ENCODE measurements at regions not wholly inside any gene's neighbourhood (a gene's known extent, or its start where the extent isn't known, plus 50 kb on each side); places are given as distances from the start of the nearest gene placed in this dataset.

DNA sequence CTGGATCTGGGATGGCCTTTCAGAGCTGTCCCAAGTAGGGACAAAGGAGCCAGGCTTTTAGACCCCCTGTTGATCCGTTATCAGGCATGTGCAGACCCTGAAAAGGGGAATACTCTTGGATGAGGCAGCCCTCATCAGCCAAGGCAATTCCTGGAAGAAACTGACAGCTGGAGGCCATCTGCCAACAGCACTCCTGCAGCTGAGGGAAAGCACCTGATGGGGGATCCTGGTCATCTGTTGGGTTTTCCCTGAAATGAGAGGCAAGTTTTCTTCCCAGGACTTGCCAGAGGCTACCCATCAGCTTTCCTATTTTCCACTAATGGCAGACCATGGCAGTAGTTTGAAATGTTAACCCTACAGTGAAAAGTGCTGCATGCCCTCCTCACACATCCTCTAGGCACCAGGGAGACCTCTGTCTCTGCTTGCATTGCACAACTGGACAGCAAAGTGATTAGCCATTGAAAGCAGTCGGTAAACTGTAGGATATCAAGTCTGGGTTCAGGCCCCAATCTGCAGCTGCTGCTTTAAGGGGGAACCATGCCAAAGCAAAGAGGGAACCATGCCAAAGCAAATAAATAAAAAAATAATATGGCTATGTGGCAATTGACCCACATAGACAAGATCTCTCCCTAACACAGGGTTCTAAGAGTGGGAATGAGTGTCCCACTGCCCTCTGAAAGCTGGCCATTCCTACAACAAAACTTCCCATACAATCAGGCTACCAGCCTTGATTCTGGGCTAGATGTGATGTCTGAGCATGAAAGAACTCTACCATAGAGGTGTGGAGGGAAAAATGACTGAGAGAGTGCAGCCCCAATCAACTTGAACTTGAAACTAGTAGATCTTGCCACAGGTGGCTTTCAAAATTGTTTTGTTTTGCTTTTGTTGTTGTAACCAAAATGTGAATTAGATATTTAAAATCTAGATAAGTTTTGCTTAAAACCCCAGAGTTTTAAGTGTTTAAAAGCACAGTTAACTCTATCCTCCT lies 232.0 kb upstream of the STT3B start:
- no peak overlapping the region for H2BK15ac ChIP-seq (ENCODE audit: low read depth, poor library complexity, severe bottlenecking)
- H2BK12ac ChIP-seq (ENCODE audit: low read length in 2 of 2), result no peak overlapping the region
- no peaks in the 10 kb centered on the region for H3K4me1 ChIP-seq (ENCODE audit: control insufficient read depth, insufficient read depth, low read depth, low read length)
- H3K9ac ChIP-seq (ENCODE audit: low read length), result no peak overlapping the region
- H2AK5ac ChIP-seq (ENCODE audit: low read length, severe bottlenecking), result no peak overlapping the region
- H3K4ac ChIP-seq (ENCODE audit: low read depth in 1 of 2, low read length in 2 of 2), result no peak overlapping the region
- peaks cover 9% of the 10 kb centered on the region for H3K9me3 ChIP-seq (ENCODE audit: control insufficient read depth, low read length)
- DNase-seq, result no peak
- H3K4me3 ChIP-seq (ENCODE audit: insufficient read depth in 1 of 2, low read depth in 1 of 2, low read length in 2 of 2), result no peak overlapping the region
- no peak overlapping the region for H2BK5ac ChIP-seq (ENCODE audit: low read depth, low read length, poor library complexity, severe bottlenecking)
- H3K36me3 ChIP-seq (ENCODE audit: control insufficient read depth in 1 of 2, insufficient read depth in 2 of 2, low read depth in 1 of 2, low read length in 2 of 2), result no peaks in the 10 kb centered on the region
- H3K4me2 ChIP-seq (ENCODE audit: low read length, poor library complexity, severe bottlenecking), result no peak overlapping the region
- no peak overlapping the region for H2AFZ ChIP-seq (ENCODE audit: low read depth, low read length)
- 79% methylated on average over 2 of the region's 2 CpGs for WGBS
- H3K79me1 ChIP-seq (replicated peaks; ENCODE audit: low read length, poor library complexity, severe bottlenecking), result no peaks in the 10 kb centered on the region
- no peak overlapping the region for H4K91ac ChIP-seq (ENCODE audit: low read length)
- H3K27me3 ChIP-seq (ENCODE audit: control insufficient read depth in 1 of 2, insufficient read depth in 1 of 2, low read length in 2 of 2), result no peaks in the 10 kb centered on the region
- no peak overlapping the region for H3K18ac ChIP-seq (ENCODE audit: low read depth in 1 of 2, low read length in 2 of 2)
- no peak overlapping the region for H3K23ac ChIP-seq (ENCODE audit: low read length in 2 of 2)
- H3K27ac ChIP-seq (ENCODE audit: low read length, poor library complexity, severe bottlenecking), result no peak overlapping the region
- no peak overlapping the region for H2BK120ac ChIP-seq (ENCODE audit: low read depth, low read length)
- no peak overlapping the region for H3K14ac ChIP-seq (ENCODE audit: low read length in 2 of 2)
- H4K8ac ChIP-seq (ENCODE audit: low read length), result no peak overlapping the region

DNA sequence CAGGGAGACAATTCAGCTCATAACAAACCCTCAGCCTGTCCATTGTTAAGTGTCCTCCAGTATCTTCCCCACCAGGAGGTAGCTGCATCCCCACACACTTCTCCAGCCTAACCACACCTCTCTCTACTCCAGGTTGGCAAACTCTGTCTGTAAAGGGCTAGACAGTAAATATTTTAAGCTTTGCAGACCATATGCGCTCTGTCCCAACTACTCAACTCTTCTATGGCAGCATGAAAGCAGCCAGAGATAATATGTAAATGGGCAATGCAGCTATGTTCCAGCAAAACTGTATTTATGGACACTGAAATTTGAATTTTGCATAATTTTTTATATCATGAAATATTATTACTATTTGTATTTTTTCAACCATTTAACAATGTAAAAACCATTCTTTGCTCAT lies 230.4 kb upstream of the STT3B start:
- no peak overlapping the region for H2BK5ac ChIP-seq (ENCODE audit: low read depth, low read length, poor library complexity, severe bottlenecking)

DNA sequence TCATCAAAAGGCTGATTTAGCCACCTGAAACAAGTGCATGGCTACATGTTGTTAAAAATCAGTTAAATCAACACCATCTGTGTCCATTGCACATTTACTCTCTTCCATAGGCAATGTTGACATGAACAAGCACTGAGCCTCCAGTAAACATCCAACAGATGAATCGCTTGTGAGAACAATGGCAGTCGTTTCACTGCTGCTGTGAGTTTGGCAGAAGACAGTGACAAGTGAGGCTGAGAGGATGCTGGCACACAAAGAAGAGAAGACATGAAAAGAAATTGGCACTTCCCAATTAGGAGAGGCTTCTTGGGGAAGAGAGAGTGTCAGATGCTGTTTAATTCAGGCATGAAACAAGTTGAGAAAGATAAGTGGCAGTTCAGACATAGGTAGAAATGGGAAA lies 227.4 kb upstream of the STT3B start:
- Histone ChIP-seq H3K4ac (ENCODE audit: low read depth in 1 of 2, low read length in 2 of 2) (no peak overlapping the region), H3K9me3 (ENCODE audit: control insufficient read depth, low read length) (no peaks in the 10 kb centered on the region), H2AFZ (ENCODE audit: low read depth, low read length) (no peak overlapping the region), H3K4me3 (ENCODE audit: insufficient read depth in 1 of 2, low read depth in 1 of 2, low read length in 2 of 2) (no peak overlapping the region), H3K4me1 (ENCODE audit: control insufficient read depth, insufficient read depth, low read depth, low read length) (no peaks in the 10 kb centered on the region), H3K23ac (ENCODE audit: low read length in 2 of 2) (no peak overlapping the region), H3K14ac (ENCODE audit: low read length in 2 of 2) (no peak overlapping the region), H3K27ac (ENCODE audit: low read length, poor library complexity, severe bottlenecking) (no peak overlapping the region), H3K9ac (ENCODE audit: low read length) (no peak overlapping the region), H3K4me2 (ENCODE audit: low read length, poor library complexity, severe bottlenecking) (no peak overlapping the region), H4K8ac (ENCODE audit: low read length) (no peak overlapping the region), H2BK12ac (ENCODE audit: low read length in 2 of 2) (no peak overlapping the region), H2AK5ac (ENCODE audit: low read length, severe bottlenecking) (no peak overlapping the region), H3K18ac (ENCODE audit: low read depth in 1 of 2, low read length in 2 of 2) (no peak overlapping the region), H3K79me1 (replicated peaks; ENCODE audit: low read length, poor library complexity, severe bottlenecking) (no peaks in the 10 kb centered on the region), H3K36me3 (ENCODE audit: control insufficient read depth in 1 of 2, insufficient read depth in 2 of 2, low read depth in 1 of 2, low read length in 2 of 2) (no peaks in the 10 kb centered on the region), H2BK5ac (ENCODE audit: low read depth, low read length, poor library complexity, severe bottlenecking) (no peak overlapping the region), H3K27me3 (ENCODE audit: control insufficient read depth in 1 of 2, insufficient read depth in 1 of 2, low read length in 2 of 2) (no peaks in the 10 kb centered on the region), H2BK120ac (ENCODE audit: low read depth, low read length) (no peak overlapping the region), H2BK15ac (ENCODE audit: low read depth, poor library complexity, severe bottlenecking) (no peak overlapping the region), H4K91ac (ENCODE audit: low read length) (no peak overlapping the region)
- no peak for DNase-seq
- WGBS, result 88% methylated on average over 2 of the region's 2 CpGs

More for the DNA sequence above, 230.4 kb upstream of the STT3B start:
- DNase-seq, result no peak
- 63% methylated on average over 1 of the region's 1 CpG for WGBS
- no peak overlapping the region for H2BK15ac ChIP-seq (ENCODE audit: low read depth, poor library complexity, severe bottlenecking)
- H3K79me1 ChIP-seq (replicated peaks; ENCODE audit: low read length, poor library complexity, severe bottlenecking), result no peaks in the 10 kb centered on the region
- H3K4me1 ChIP-seq (ENCODE audit: control insufficient read depth, insufficient read depth, low read depth, low read length), result no peaks in the 10 kb centered on the region
- no peak overlapping the region for H3K4me3 ChIP-seq (ENCODE audit: insufficient read depth in 1 of 2, low read depth in 1 of 2, low read length in 2 of 2)
- H3K14ac ChIP-seq (ENCODE audit: low read length in 2 of 2), result no peak overlapping the region
- no peak overlapping the region for H3K4me2 ChIP-seq (ENCODE audit: low read length, poor library complexity, severe bottlenecking)
- H3K36me3 ChIP-seq (ENCODE audit: control insufficient read depth in 1 of 2, insufficient read depth in 2 of 2, low read depth in 1 of 2, low read length in 2 of 2), result no peaks in the 10 kb centered on the region
- no peak overlapping the region for H3K23ac ChIP-seq (ENCODE audit: low read length in 2 of 2)
- no peak overlapping the region for H2AFZ ChIP-seq (ENCODE audit: low read depth, low read length)
- no peak overlapping the region for H4K91ac ChIP-seq (ENCODE audit: low read length)
- H3K4ac ChIP-seq (ENCODE audit: low read depth in 1 of 2, low read length in 2 of 2), result no peak overlapping the region
- no peak overlapping the region for H4K8ac ChIP-seq (ENCODE audit: low read length)
- H3K9me3 ChIP-seq (ENCODE audit: control insufficient read depth, low read length), result peaks cover 8% of the 10 kb centered on the region
- H3K27me3 ChIP-seq (ENCODE audit: control insufficient read depth in 1 of 2, insufficient read depth in 1 of 2, low read length in 2 of 2), result no peaks in the 10 kb centered on the region
- no peak overlapping the region for H3K9ac ChIP-seq (ENCODE audit: low read length)
- no peak overlapping the region for H2BK12ac ChIP-seq (ENCODE audit: low read length in 2 of 2)
- H3K27ac ChIP-seq (ENCODE audit: low read length, poor library complexity, severe bottlenecking), result no peak overlapping the region
- H2AK5ac ChIP-seq (ENCODE audit: low read length, severe bottlenecking), result no peak overlapping the region
- H3K18ac ChIP-seq (ENCODE audit: low read depth in 1 of 2, low read length in 2 of 2), result no peak overlapping the region
- H2BK120ac ChIP-seq (ENCODE audit: low read depth, low read length), result no peak overlapping the region

DNA sequence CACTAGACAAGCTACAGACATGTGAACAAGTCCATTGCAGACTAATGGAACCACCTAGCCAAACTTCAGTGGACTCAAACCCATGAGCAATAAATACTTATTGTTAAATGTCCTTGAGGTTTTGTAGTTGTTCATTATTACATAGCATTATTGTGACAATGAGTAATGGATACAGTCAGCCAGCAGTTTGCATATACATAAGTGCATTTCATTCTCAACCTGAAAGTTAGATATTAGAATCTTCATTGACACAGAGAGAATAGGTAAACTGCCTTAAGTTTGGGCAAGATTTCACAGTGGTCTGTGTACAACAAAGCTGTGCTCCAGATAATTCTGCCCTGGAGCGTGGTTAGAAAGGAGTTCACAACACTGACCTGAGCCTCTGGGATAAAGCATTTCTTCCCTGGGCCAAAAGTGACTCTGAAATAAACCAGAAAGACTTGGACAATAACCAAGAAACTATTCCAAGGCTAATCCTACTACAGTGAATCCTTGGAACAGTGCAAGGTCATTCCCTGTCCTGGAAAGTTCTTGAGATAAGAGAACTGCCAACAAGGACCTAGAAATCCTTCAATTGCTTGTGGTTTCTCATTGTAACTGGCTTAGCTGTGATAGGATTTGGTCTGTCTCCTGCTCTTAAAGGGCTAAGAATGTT lies 225.5 kb upstream of the STT3B start:
- H2BK15ac ChIP-seq (ENCODE audit: low read depth, poor library complexity, severe bottlenecking), result no peak overlapping the region

More for the DNA sequence above, 225.5 kb upstream of the STT3B start:
- Histone ChIP-seq H3K23ac (ENCODE audit: low read length in 2 of 2) (no peak overlapping the region), H2BK5ac (ENCODE audit: low read depth, low read length, poor library complexity, severe bottlenecking) (no peak overlapping the region), H4K8ac (ENCODE audit: low read length) (no peak overlapping the region), H3K36me3 (ENCODE audit: control insufficient read depth in 1 of 2, insufficient read depth in 2 of 2, low read depth in 1 of 2, low read length in 2 of 2) (no peaks in the 10 kb centered on the region), H2BK120ac (ENCODE audit: low read depth, low read length) (no peak overlapping the region), H3K9ac (ENCODE audit: low read length) (no peak overlapping the region), H3K14ac (ENCODE audit: low read length in 2 of 2) (no peak overlapping the region), H4K91ac (ENCODE audit: low read length) (no peak overlapping the region), H3K18ac (ENCODE audit: low read depth in 1 of 2, low read length in 2 of 2) (no peak overlapping the region), H3K27ac (ENCODE audit: low read length, poor library complexity, severe bottlenecking) (no peak overlapping the region), H3K4ac (ENCODE audit: low read depth in 1 of 2, low read length in 2 of 2) (no peak overlapping the region), H2BK12ac (ENCODE audit: low read length in 2 of 2) (no peak overlapping the region), H3K4me3 (ENCODE audit: insufficient read depth in 1 of 2, low read depth in 1 of 2, low read length in 2 of 2) (no peak overlapping the region), H3K79me1 (replicated peaks; ENCODE audit: low read length, poor library complexity, severe bottlenecking) (no peaks in the 10 kb centered on the region), H3K27me3 (ENCODE audit: control insufficient read depth in 1 of 2, insufficient read depth in 1 of 2, low read length in 2 of 2) (no peaks in the 10 kb centered on the region), H2AFZ (ENCODE audit: low read depth, low read length) (no peak overlapping the region), H3K4me1 (ENCODE audit: control insufficient read depth, insufficient read depth, low read depth, low read length) (no peaks in the 10 kb centered on the region), H2AK5ac (ENCODE audit: low read length, severe bottlenecking) (no peak overlapping the region), H3K4me2 (ENCODE audit: low read length, poor library complexity, severe bottlenecking) (no peak overlapping the region), H3K9me3 (ENCODE audit: control insufficient read depth, low read length) (no peaks in the 10 kb centered on the region)
- no peak for DNase-seq
- 70% methylated on average over 1 of the region's 1 CpG for WGBS
